K562 (cell line): ENCODE measurements at regions not wholly inside any gene's neighbourhood (a gene's known extent, or its start where the extent isn't known, plus 50 kb on each side); places are given as distances from the start of the nearest gene placed in this dataset.

Experiments
- ATAC-seq: fragments of 200-7000 bp; cut with Tn5 transposase; 3 replicates; pipeline ENCODE4 v1.9.1; 2020; ENCODE audit warnings: moderate library complexity
- BruUV-seq: library from RNA; stranded (reverse); fragments of 400-500 nt; replicated peaks from 2 replicates; lab custom pipeline; 2021; lab: Mats Ljungman, UMichigan
- CTCF ChIA-PET: fragments of 300-600 bp; formaldehyde crosslinking; extraction: SDS; loops from one replicate; lab custom pipeline; 2021; ENCODE audit warnings: low intra/inter-chr PET ratio; lab: Yijun Ruan, JAX
- POLR2A ChIA-PET: fragments of 300-600, 350-650 bp; sonication (Branson Sonifier 250); formaldehyde crosslinking; extraction: SDS; loops from one replicate; lab custom pipeline; 2021; ENCODE audit warnings: antibody characterized with exemption, inconsistent platforms; lab: Yijun Ruan, JAX
- DNase-seq, 4 experiments: peaks; one replicate each; pipeline versions ENCODE4 v3.0.0 to v3.0.0-alpha.2; 2011 to 2018; ENCODE audit warnings: low spot score in 3 of 4, mixed read lengths in 3 of 4; ENCODE audit errors: extremely low read depth in 1 of 4
- FAIRE-seq: peaks from 2 replicates; lab custom pipeline; 2011; peaks lifted over from hg19 to GRCh38; lab: Jason Lieb, UNC
- H2AFZ ChIP-seq: 2 replicates; pipeline ENCODE4 v1.6.0; 2011; ENCODE audit warnings: low read depth, low read length, control low read depth, inconsistent platforms
- H3K27ac ChIP-seq: fragments of 200-600 bp; 3 replicates; pipeline ENCODE4 v1.8.0; 2011; ENCODE audit warnings: low read depth, mild to moderate bottlenecking, control low read depth, inconsistent platforms, low read length, moderate library complexity, mixed read lengths; ENCODE audit errors: extremely low read depth
- H3K27me3 ChIP-seq, 2 experiments: fragments of 300-600 bp in 1 of 2; 2 replicates in 1 of 2; 3 replicates in 1 of 2; pipeline versions ENCODE4 v1.6.0 to v1.8.0; 2011; ENCODE audit warnings: inconsistent platforms in 2 of 2, low read length in 2 of 2, mild to moderate bottlenecking in 1 of 2, mixed read lengths in 1 of 2, moderate library complexity in 1 of 2; ENCODE audit not compliant: control insufficient read depth in 2 of 2, insufficient read depth in 2 of 2
- H3K36me3 ChIP-seq: fragments of 300-600 bp; 3 replicates; pipeline ENCODE4 v1.8.0; 2011; ENCODE audit warnings: mild to moderate bottlenecking, low read length, inconsistent platforms; ENCODE audit not compliant: control insufficient read depth, insufficient read depth
- H3K4me1 ChIP-seq, 2 experiments: fragments of 200-600 bp in 1 of 2; replicated peaks in 1 of 2; 2 replicates in 1 of 2; 3 replicates in 1 of 2; pipeline versions ENCODE4 v1.5.1 to v1.8.0; 2011; ENCODE audit warnings: inconsistent platforms in 2 of 2, low read length in 2 of 2, mild to moderate bottlenecking in 1 of 2, mixed read lengths in 1 of 2, moderate library complexity in 1 of 2; ENCODE audit not compliant: control insufficient read depth in 2 of 2, insufficient read depth in 2 of 2
- H3K4me2 ChIP-seq: 2 replicates; pipeline ENCODE4 v1.6.1; 2011; ENCODE audit warnings: low read length, control low read depth, inconsistent platforms, mixed read lengths; ENCODE audit not compliant: insufficient read depth
- H3K4me3 ChIP-seq: fragments of 200-600 bp; sonication (generic), shearing (Covaris generic); 2 replicates; pipeline ENCODE4 v1.5.1; 2016; ENCODE audit warnings: control low read depth, inconsistent platforms
- H3K79me2 ChIP-seq: fragments of 200-600 bp; 3 replicates; pipeline ENCODE4 v1.8.0; 2011; ENCODE audit warnings: low read length, inconsistent platforms; ENCODE audit not compliant: control insufficient read depth, insufficient read depth
- H3K9ac ChIP-seq, 2 experiments: 2 replicates each; pipeline versions ENCODE4 v1.6.0 to v1.6.1; 2011; ENCODE audit warnings: low read depth in 2 of 2, low read length in 2 of 2, control low read depth in 1 of 2, inconsistent platforms in 1 of 2, mild to moderate bottlenecking in 1 of 2, mixed read lengths in 1 of 2; ENCODE audit not compliant: insufficient read depth in 1 of 2
- H3K9me1 ChIP-seq: one replicate; pipeline ENCODE4 v1.6.0; 2011; ENCODE audit warnings: inconsistent platforms, mild to moderate bottlenecking, low read length, moderate library complexity; ENCODE audit not compliant: control insufficient read depth, insufficient read depth
- H3K9me3 ChIP-seq: replicated peaks from 2 replicates; pipeline ENCODE4 v1.5.1; 2011; ENCODE audit warnings: low read depth, low read length, inconsistent platforms; ENCODE audit not compliant: control insufficient read depth, insufficient read depth
- H4K20me1 ChIP-seq: replicated peaks from 2 replicates; pipeline ENCODE4 v1.6.1; 2011; ENCODE audit warnings: low read length, inconsistent platforms, mixed read lengths; ENCODE audit not compliant: control insufficient read depth, insufficient read depth
- CCNT2 ChIP-seq: IDR thresholded peaks from 2 replicates; pipeline ENCODE4 v1.6.1; 2011; ENCODE audit warnings: borderline replicate concordance, low read depth, mild to moderate bottlenecking, moderate library complexity, mixed read lengths, low read length; ENCODE audit not compliant: insufficient read length; ENCODE audit errors: extremely low read depth
- ETV5 ChIP-seq: sonication (generic); formaldehyde crosslinking; IDR thresholded peaks from 2 replicates; pipeline ENCODE4 v1.4.0; 2020; ENCODE audit warnings: low read depth, mild to moderate bottlenecking, missing genetic modification reagents
- JUNB ChIP-seq: fragments of 450-650 bp; formaldehyde crosslinking; conservative IDR thresholded peaks from 2 replicates; pipeline ENCODE4 v1.4.0; 2020; ENCODE audit warnings: mild to moderate bottlenecking
- MAX ChIP-seq: sonication (generic); formaldehyde crosslinking; IDR thresholded peaks from 2 replicates; pipeline ENCODE4 v1.9.0; 2022; ENCODE audit warnings: mild to moderate bottlenecking, missing genetic modification reagents
- MCM5 ChIP-seq: fragments of 450-650 bp; IDR thresholded peaks from 2 replicates; pipeline ENCODE4 v1.6.1; 2016; ENCODE audit warnings: low read depth
- MLLT1 ChIP-seq, 2 experiments: fragments of 450-650 bp; IDR thresholded peaks; 2 replicates each; pipeline ENCODE4 v1.6.1; 2016
- MYC ChIP-seq, 2 experiments: fragments of 250-450 bp in 1 of 2; sonication (Bioruptor Pico) in 1 of 2; IDR thresholded peaks; 2 replicates each; pipeline versions ENCODE4 v1.5.1 to v1.6.1; 2012 to 2021; ENCODE audit warnings: low read depth in 2 of 2, borderline replicate concordance in 1 of 2, improper control_type of control experiment in 1 of 2, low read length in 1 of 2, mild to moderate bottlenecking in 1 of 2, moderate library complexity in 1 of 2
- POLR2G ChIP-seq: fragments of 200-400 bp; formaldehyde crosslinking; IDR thresholded peaks from 2 replicates; pipeline ENCODE4 v1.6.1; 2017; ENCODE audit warnings: low read depth, mild to moderate bottlenecking, antibody characterized with exemption, low read length, moderate library complexity
- RCOR1 ChIP-seq, 2 experiments: IDR thresholded peaks; 2 replicates each; pipeline ENCODE4 v1.6.1; 2012; ENCODE audit warnings: low read depth in 2 of 2, low read length in 2 of 2, borderline replicate concordance in 1 of 2, improper control_type of control experiment in 1 of 2
- RFX7 ChIP-seq: fragments of 250-450 bp; sonication (Bioruptor Pico); IDR thresholded peaks from 2 replicates; pipeline ENCODE4 v1.5.1; 2021; ENCODE audit warnings: mild to moderate bottlenecking
- ZNF263 ChIP-seq: sonication (generic); formaldehyde crosslinking; IDR thresholded peaks from 2 replicates; pipeline ENCODE4 v1.8.0; 2022; ENCODE audit warnings: mild to moderate bottlenecking, missing genetic modification reagents, borderline replicate concordance
- ZNF444 ChIP-seq: fragments of 250-450 bp; sonication (Bioruptor Pico); IDR thresholded peaks from 2 replicates; pipeline ENCODE4 v1.4.0; 2020; ENCODE audit warnings: mild to moderate bottlenecking, moderate library complexity
- ZSCAN32 ChIP-seq: fragments of 450-650 bp; formaldehyde crosslinking; IDR thresholded peaks from 2 replicates; pipeline ENCODE4 v1.4.0; 2020; ENCODE audit warnings: mild to moderate bottlenecking, moderate library complexity
- WGBS: fragments of 100-300 bp; shearing (Covaris generic); methylation state at CpG from one replicate; pipeline ENCODE4 v1.1.6; 2016; ENCODE audit warnings: low coverage, mixed read lengths; ENCODE audit not compliant: insufficient coverage; ENCODE audit errors: missing lambda C conversion rate; 5-methylcytosine and 5-hydroxymethylcytosine counted together
- in situ Hi-C: fragments of 300-500 bp; cut with MboI; formaldehyde crosslinking; loops from 4 replicates; pipeline ENCODE4 v1.15.0; 2018; ENCODE audit warnings: inconsistent platforms, mixed read lengths
- intact Hi-C: fragments of 100-400 bp; cut with micrococcal nuclease; formaldehyde crosslinking; loops from 2 replicates; pipeline ENCODE4 v1.14.2; 2022

DNA sequence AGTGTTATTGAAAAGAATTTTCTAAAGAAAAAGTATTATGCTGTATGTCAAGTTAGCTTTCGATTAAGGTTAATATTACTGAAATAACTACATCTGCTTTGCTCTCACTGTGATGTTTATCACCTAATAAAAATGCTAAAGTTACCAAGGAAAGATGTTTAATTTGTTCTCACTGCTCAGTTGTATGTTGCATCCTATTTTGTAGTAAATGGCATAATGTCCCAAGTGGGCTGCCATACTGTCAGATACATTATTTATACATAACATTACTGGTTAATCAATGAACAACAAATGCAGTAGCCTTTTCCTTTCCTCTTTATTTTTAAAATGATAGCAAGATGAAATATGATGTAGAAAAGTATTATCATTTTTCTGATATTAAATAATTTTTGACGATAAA, 226.3 kb upstream of the DACH1 start:
- H3K27me3 ChIP-seq, result no peaks in the 10 kb centered on the region
- no peaks in the 10 kb centered on the region for H3K36me3 ChIP-seq
- no peak overlapping the region for H3K4me3 ChIP-seq
- DNase-seq, result no peak
- H3K9ac ChIP-seq, result no peak overlapping the region
- 0% methylated on average over 2 of the region's 2 CpGs for WGBS
- no peak for FAIRE-seq
- H3K9me1 ChIP-seq, result no peaks in the 10 kb centered on the region
- no peaks in the 10 kb centered on the region for H3K9me3 ChIP-seq
- no peak overlapping the region for H2AFZ ChIP-seq
- intact Hi-C loops, result no loop called here
- no peaks in the 10 kb centered on the region for H4K20me1 ChIP-seq
- in situ Hi-C loops, result no loop called here
- no peak overlapping the region for H3K27ac ChIP-seq
- no peak overlapping the region for H3K4me2 ChIP-seq
- no peak for TF ChIP-seq RFX7
- no peak for TF ChIP-seq RCOR1 (IDR thresholded peaks at IDR 0.05; ENCODE audit: borderline replicate concordance in 1 of 2, low read depth in 2 of 2, low read length in 2 of 2)
- TF ChIP-seq ZSCAN32 (CRISPR knock-in tag), result no peak
- no peak for TF ChIP-seq MLLT1 (IDR thresholded peaks at IDR 0.05)
- TF ChIP-seq ZNF444 (CRISPR knock-in tag), result no peak
- TF ChIP-seq ZNF263, result no peak
- TF ChIP-seq CCNT2, result no peak
- TF ChIP-seq MCM5, result no peak
- no peak for TF ChIP-seq MYC (IDR thresholded peaks at IDR 0.05; ENCODE audit: low read depth, low read length)
- TF ChIP-seq MYC (CRISPR knock-in tag; IDR thresholded peaks at IDR 0.05; ENCODE audit: borderline replicate concordance, low read depth), result no peak
- no peak for TF ChIP-seq MAX (CRISPR knock-in tag)
- TF ChIP-seq ETV5 (CRISPR knock-in tag), result no peak
- no peak for TF ChIP-seq JUNB
- TF ChIP-seq POLR2G, result no peak
- no peak for ATAC-seq
- no TSS peak for BruUV-seq
- POLR2A ChIA-PET, result no interaction called here
- H3K4me1 ChIP-seq, result no peaks in the 10 kb centered on the region
- CTCF ChIA-PET, result no interaction called here
- H3K79me2 ChIP-seq, result no peaks in the 10 kb centered on the region
